ENCODE measurements at regions not wholly inside any gene's neighbourhood (a gene's known extent, or its start where the extent isn't known, plus 50 kb on each side); places are given as distances from the start of the nearest gene placed in this dataset.

DNA sequence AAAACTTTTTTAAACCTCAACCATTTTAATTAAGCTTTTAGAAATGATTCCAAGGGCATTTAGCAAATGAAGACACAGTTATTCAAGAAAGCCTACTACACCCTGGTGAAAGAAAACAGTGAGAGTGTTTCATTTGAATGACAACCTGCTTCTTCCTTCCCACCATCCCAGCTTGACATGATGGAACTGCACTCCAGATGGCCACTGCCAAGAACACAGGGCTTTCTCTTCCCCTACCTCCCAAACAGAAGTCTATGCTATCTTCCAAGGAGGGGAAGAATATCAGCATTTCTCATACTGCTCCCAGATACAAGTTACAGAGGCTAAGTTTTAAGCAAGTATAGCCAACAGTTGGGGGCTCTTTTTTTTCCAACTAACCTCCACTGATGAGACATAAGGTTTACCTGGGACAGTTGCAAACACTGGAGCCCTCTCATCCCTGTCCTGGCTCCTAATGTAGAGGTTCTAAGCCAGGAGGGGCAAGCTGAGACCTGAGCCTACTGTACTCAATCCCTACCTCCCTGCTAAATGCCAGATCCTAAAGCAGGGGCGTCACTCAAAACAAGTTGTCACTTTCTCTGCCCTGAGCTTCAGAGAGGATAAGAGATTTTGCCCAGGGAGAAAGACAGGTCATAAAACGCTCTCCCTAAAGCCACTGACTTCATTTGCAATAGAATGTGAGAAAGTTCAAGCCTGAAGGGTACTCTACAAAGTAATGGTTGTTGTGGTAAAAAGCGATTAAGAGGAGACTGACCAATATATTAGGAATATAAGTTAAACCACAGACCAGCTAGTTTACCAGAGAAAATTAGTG is 88.5 kb upstream of the SLC27A6 start:
- TF ChIP-seq CTCF (IDR thresholded peaks at IDR 0.05), result no peak
- TF ChIP-seq POLR2A (IDR thresholded peaks at IDR 0.05), result no peak

Data from heart left ventricle (tissue), 13 donors.